ES-I3 (cell line): ENCODE measurements at regions not wholly inside any gene's neighbourhood (a gene's known extent, or its start where the extent isn't known, plus 50 kb on each side); places are given as distances from the start of the nearest gene placed in this dataset.
"Not testable (repeated sequence)": the region's sequence is repeated elsewhere in the genome, so short reads cannot be mapped to it uniquely, and the experiment has no call there.

Source experiments
- H3K36me3 ChIP-seq: 2 replicates; pipeline ENCODE4 v1.6.1; 2013; ENCODE audit warnings: mild to moderate bottlenecking, low read length, control low read depth, moderate library complexity; ENCODE audit not compliant: insufficient read depth
- H3K4me1 ChIP-seq: 2 replicates; pipeline ENCODE4 v1.6.1; 2013; ENCODE audit warnings: mild to moderate bottlenecking, control low read depth, low read length; ENCODE audit not compliant: insufficient read depth
- H3K9ac ChIP-seq: 2 replicates; pipeline ENCODE4 v1.6.1; 2013; ENCODE audit warnings: low read depth, mild to moderate bottlenecking, low read length, moderate library complexity
- H3K9me3 ChIP-seq: 2 replicates; pipeline ENCODE4 v1.6.1; 2013; ENCODE audit warnings: mild to moderate bottlenecking, low read length, moderate library complexity; ENCODE audit not compliant: control insufficient read depth, insufficient read depth

DNA sequence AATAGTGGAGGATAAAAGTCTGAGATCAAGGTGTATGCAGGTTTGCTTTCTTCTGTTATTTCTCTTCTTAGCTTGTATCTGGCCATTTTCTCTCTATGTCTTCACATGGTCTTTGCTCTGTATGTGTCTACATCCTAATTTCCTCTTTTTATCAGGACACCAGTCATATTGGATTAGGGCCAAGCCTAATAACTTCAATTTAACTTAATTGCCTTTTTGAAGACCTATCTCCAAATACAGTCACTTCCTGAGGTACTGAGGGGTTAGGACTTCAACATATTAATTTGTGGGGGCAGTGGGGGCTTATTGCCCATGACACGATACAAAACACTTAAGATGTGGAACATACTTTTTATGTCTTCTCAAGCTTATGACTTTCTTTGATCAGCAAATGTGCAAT lies 632.9 kb upstream of the CELF4 start:
- Histone ChIP-seq H3K9me3 (no peaks in the 10 kb centered on the region), H3K9ac (no peak overlapping the region; the same call in 1 of the 2 replicates), H3K4me1 (no peaks in the 10 kb centered on the region; the same call in 1 of the 2 replicates), H3K36me3 (no peaks in the 10 kb centered on the region)

DNA sequence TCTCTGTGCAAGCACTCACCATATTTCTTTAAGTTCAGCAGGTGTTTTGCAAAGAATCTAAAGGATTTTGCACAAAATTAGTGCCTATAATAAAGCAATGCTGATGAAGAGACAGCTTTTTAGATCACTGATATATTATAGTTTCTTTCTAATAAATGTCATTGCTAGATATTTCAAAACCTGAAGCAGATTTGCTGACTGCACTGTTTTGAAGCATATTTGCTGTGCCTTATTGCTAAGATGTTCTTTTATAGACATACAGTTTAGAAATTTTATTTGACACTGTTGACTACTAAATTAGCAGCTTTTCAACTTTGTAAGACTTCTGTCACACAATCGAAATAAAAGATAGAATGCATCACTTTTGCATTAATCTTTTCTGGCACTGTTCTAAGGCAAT lies 620.9 kb upstream of the CELF4 start:
- H3K9me3 ChIP-seq: peaks cover 4% of the 10 kb centered on the region; the same call in 1 of the 2 replicates
- no peaks in the 10 kb centered on the region for H3K4me1 ChIP-seq
- no peaks in the 10 kb centered on the region for H3K36me3 ChIP-seq
- no peak overlapping the region for H3K9ac ChIP-seq

DNA sequence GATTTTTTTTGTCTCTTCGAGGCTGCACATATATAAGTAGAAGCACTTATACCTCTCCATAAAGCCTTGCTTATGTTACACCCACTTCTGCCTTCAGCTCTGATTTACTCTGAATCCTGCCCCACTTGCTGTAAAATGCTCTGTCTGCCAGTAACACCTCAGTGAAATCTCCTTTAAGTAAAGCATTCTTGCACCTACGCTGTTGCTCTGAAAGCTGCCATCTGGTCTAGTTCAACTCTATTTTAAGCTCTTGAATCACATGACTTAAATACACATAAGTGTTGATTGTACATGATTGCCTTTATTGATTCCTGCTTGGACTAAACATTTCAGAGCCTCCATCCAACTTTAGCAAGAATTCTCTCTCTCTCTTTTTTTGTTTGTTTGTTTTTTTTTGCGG lies 609.0 kb upstream of the CELF4 start:
- H3K4me1 ChIP-seq: no peaks in the 10 kb centered on the region
- no peak overlapping the region for H3K9ac ChIP-seq
- H3K9me3 ChIP-seq: no peaks in the 10 kb centered on the region
- no peaks in the 10 kb centered on the region for H3K36me3 ChIP-seq

DNA sequence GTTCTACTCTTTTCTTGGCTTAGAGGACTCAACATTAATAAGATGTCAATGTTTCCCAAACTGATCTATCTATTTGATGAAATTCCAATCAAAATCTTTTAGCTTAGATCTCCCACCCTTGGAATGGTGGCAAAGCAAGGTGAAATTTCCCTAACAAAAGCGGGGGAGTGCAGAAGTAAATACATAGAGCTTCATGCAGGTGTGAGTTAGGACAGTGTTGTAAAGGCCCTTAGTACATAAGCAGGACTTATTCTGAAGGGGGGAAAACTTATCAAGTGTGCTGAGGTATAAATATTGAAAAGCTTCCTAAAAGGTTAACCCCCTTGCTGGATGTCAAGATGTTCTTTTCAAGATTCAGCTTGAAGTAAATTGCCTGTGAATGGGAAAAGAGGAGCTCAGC lies 608.6 kb upstream of the CELF4 start:
- H3K9me3 ChIP-seq: no peaks in the 10 kb centered on the region
- no peak overlapping the region for H3K9ac ChIP-seq
- H3K36me3 ChIP-seq: no peaks in the 10 kb centered on the region
- H3K4me1 ChIP-seq: no peaks in the 10 kb centered on the region

DNA sequence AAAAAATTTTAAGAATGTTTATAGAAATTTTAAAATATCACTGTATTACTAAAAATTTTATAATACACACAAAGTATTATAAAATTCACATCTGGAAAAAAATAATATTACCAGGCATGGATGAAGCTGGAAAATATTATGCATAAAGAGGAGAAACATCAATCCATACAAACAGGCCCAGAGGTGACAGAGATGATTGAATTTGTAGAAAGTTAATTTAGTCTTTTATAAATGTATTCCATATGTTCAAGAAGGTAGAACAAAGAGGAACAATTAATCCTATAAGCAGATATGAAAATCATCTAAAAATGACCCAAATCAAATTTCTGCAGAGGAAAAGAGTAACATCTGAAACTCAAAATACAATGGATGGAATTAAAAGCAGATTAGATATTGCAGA lies 605.2 kb upstream of the CELF4 start:
- Histone ChIP-seq H3K4me1 (no peaks in the 10 kb centered on the region), H3K36me3 (no peaks in the 10 kb centered on the region), H3K9me3 (no peaks in the 10 kb centered on the region), H3K9ac (no peak overlapping the region)

DNA sequence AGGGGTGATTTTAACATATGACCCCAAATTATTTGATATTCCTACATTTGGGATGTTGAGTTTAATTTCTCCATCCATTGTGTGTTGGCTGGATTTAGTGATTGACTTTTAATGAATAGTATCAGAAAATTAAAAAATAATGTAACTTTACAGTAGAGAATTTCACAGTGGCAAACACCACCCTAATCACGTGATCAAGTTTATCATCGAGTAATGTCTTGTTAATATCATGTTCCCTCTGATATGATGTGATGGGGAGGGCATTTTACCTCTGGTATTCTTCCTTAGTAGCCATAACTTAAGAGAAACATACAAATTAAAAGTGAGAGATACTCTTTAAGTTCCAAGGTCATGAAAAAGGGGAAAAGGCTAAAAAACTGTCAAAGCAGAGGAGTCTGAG lies 602.0 kb upstream of the CELF4 start:
- Histone ChIP-seq H3K9ac (no peak overlapping the region), H3K36me3 (no peaks in the 10 kb centered on the region), H3K9me3 (no peaks in the 10 kb centered on the region), H3K4me1 (no peaks in the 10 kb centered on the region)

DNA sequence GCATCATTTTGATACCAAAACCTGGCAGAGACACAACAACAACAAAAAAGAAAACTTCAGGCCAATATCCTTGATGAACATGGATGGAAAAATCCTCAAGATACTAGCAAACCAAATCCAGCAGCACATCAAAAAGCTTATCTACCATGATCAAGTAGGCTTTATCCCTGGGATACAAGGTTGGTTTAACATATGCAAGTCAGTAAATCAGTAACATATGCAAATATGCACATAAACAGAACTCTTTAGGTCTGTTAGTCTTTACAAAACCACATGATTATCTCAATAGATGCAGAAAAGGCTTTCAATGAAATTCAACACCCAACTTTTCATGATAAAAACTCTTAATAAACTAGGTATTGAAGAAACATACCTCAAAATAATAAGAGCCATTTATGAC lies 587.5 kb upstream of the CELF4 start:
- not testable (repeated sequence) for H3K4me1 ChIP-seq, H3K9me3 ChIP-seq, H3K36me3 ChIP-seq, H3K9ac ChIP-seq

DNA sequence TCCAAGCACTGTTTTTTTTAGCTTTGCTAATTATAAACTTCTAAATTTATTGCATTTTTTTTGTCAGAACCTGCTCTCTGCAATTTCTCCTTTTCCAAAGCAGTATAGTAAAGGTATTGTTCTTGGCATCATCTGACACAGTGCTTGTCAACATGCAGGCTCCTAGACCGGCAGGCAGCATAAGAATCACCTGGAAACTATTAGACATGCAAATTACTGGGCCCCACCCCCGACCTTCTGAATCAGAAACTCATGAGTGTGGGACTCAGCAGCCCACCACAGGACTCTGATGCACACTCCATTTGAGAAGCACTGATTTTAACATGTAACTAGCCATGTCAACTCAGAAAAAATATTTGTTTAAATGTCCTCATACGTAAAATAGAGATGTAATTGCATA lies 551.1 kb upstream of the CELF4 start:
- no peaks in the 10 kb centered on the region for H3K36me3 ChIP-seq
- no peaks in the 10 kb centered on the region for H3K9me3 ChIP-seq
- no peak overlapping the region for H3K9ac ChIP-seq
- H3K4me1 ChIP-seq: no peaks in the 10 kb centered on the region

DNA sequence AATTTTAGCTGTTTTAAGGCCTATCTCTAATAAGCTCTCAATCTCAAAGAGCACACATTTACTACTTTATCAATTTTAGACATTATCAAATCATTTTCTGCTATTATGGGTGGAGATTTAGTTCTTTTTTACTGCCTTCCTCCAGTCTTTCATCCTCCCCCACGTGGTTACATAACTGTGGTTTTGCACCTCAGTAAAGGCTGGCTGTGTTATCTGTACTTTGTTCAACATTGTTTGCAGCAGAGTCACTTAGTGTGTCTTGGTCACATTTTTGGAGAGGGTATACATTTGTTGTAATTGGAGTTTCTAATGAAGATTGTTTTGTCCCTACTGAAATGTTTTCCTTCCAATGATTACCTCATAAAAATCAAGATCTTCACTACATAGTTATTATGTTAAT lies 549.6 kb upstream of the CELF4 start:
- Histone ChIP-seq H3K4me1 (no peaks in the 10 kb centered on the region), H3K9me3 (no peaks in the 10 kb centered on the region), H3K9ac (no peak overlapping the region), H3K36me3 (no peaks in the 10 kb centered on the region)

DNA sequence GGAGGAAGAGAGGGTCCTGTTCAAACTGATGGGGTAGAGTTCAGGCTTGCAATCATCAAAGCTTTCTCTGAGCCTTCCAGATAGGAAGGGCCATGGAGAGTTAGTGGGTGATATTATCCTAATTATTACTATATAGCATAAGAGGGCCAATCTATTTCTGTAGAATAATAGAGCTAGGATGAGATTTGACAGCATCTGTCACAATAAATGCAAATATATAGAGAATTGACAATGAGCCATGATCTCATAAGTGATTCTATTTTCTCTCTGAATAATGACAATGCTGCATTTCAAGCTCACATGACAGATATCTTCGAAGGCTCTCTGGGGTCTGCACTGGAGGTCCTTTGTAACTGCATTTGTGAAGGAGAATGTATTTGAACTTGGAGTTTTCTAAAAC lies 521.9 kb upstream of the CELF4 start:
- no peaks in the 10 kb centered on the region for H3K36me3 ChIP-seq
- H3K9me3 ChIP-seq: no peaks in the 10 kb centered on the region
- H3K9ac ChIP-seq: no peak overlapping the region
- no peaks in the 10 kb centered on the region for H3K4me1 ChIP-seq

DNA sequence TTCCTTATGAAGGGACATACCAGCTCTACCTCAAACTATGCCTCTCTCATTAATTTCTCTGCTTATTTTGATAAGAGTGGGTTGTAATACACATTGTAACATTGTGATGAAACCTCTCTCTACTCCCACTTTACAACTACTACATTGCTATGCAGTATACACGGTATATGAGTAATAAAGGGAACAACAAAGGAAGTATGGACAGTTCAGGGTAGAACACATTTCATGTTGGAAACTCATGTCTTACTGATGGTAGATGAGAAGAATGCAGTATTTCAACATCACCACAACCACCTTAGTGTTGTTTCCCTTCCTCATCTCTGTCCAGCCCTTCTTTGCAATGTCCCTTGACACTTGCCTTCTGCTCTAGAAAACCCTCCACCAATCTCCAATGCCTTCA lies 515.9 kb upstream of the CELF4 start:
- H3K4me1 ChIP-seq: no peaks in the 10 kb centered on the region
- H3K36me3 ChIP-seq: no peaks in the 10 kb centered on the region
- no peaks in the 10 kb centered on the region for H3K9me3 ChIP-seq
- no peak overlapping the region for H3K9ac ChIP-seq

DNA sequence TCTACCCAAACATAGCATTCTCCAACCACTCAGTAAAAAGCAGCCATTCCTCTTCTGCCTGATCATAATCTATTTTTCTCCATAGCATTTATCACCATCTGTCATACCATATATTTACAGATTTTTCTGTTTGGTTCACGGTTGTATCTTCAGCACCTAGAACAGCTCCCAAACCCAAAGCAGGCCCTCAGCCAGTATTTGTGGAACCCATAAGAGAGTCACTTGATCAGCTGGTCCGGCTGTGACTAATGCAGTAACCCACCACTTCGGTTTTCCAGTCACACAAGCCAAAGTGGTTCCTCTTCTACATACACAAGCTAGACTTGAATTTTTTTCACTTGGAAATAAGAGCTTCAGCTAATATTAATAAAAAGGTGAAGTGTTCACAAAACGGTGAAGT lies 511.6 kb upstream of the CELF4 start:
- Histone ChIP-seq H3K4me1 (no peaks in the 10 kb centered on the region), H3K9ac (no peak overlapping the region), H3K9me3 (no peaks in the 10 kb centered on the region), H3K36me3 (no peaks in the 10 kb centered on the region)

DNA sequence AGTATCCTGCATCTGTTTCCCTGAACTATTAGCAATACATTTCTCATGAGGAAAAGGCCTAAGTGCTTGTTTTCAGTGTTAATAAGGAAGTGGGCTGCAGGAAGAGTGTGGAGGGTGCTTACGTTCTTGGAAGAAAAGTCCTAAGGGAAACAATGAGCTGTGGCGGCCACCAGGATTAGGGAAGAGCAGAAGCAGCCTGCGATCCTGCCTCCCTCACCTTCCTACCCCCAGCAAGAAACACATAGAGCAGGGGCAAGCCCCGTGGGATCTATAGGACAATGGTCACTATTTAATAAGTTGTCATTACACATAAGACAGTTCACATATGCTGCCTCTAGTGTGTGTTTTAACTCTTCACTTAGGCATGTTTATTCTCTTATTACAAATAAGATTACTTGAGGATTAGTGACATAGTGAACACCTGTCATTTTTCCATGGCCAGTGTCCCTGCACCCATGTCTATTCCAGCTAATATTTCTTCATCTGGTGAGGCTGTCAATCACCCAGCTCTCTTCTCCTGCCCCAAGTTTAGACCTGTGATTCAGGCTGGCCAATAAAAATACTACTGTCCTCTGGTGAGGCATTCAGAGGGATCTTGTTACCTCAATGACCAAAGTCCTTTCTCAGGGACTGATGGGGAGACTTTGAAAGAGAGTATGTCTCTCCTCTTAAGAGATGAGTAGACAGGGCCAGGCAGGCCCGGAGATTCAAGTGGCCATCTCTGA lies 510.9 kb upstream of the CELF4 start:
- Histone ChIP-seq H3K9me3 (no peaks in the 10 kb centered on the region), H3K36me3 (no peaks in the 10 kb centered on the region), H3K4me1 (no peaks in the 10 kb centered on the region), H3K9ac (no peak overlapping the region)

DNA sequence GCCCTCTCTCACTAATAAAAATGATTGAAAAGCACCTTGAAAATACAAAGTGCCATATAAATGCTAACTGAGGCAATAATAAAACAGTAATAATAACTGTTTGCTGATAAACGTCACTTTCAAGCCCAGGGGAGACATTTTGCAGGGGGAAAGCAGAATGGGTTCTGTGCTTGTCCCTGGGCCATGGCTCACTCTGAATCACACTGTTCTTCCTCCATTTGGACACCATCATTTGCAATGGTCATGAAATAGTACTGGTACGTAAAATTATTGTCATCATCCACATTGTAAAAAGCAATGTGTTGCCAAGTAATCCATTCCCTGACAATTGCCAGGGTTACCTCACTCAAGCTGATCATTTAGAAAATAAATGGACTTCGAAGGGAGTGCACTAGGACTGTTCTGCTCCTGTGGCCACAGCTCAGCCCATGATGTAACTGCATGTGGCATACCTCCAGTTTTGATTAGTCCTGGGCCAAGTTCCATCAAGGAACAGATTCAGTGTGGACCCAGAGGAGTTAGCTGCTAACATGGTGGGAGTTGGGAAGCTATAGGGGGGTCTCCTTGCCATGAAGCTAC lies 508.8 kb upstream of the CELF4 start:
- H3K36me3 ChIP-seq: no peaks in the 10 kb centered on the region
- no peaks in the 10 kb centered on the region for H3K4me1 ChIP-seq
- no peak overlapping the region for H3K9ac ChIP-seq
- H3K9me3 ChIP-seq: no peaks in the 10 kb centered on the region

DNA sequence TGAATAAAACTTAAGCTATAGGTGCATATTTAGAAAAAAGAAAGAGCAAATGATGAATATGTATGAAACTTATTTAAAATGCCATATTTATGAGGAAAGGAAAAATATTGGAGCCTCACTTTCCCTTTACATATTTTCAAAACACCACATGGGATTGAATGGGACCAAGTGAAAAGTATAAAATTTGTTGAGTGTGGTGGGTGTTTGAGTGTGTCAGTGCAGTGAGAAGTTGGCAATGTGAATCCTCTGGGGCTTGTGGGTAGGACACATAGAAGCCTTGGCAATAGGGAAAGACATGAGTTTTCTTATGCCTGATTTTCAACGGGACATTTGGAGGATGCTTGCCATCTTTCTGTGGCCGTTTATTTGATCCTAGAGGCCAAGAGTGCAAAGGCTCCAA lies 502.2 kb upstream of the CELF4 start:
- Histone ChIP-seq H3K36me3 (no peaks in the 10 kb centered on the region), H3K9ac (no peak overlapping the region), H3K4me1 (no peaks in the 10 kb centered on the region), H3K9me3 (no peaks in the 10 kb centered on the region)
